ENCODE measurements at regions not wholly inside any gene's neighbourhood (a gene's known extent, or its start where the extent isn't known, plus 50 kb on each side); places are given as distances from the start of the nearest gene placed in this dataset.
A peak's percentile ranks its signal among the peaks of the same experiment; 100 is the strongest.

DNA sequence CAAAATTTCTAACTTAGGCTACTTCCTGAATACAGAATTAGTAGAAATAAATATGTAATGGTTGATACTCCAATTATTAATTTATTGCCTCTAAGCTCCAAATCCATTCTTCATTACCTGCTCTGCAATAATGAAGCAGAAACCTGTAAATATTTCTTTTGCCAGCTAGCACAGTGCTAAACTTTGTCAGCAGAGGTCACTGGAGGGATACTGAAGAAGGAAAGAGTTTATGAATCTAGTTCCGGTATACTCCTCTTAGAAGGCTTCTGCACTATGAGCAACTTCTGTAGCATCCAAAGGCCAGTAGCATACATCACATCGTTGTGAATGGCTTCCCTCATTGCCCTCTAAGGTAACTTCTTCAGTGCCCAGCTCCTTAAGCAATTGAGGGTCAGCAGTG lies 81.0 kb upstream of the LHX8 start:
- Histone ChIP-seq H3K4me1 (replicated peaks in 1 of 2) (no peaks in the 10 kb centered on the region), H3K27ac (no peak overlapping the region), H3K4me3 (no peak overlapping the region)
- peak in 3 of 8 experiments; percentile 19 to 54 (median 36) for ATAC-seq (replicated peaks in 6 of 8)
- in situ Hi-C loops (cut with MboI; ENCODE audit: low pct_unique_long_range_greater_than_20kb in 2 of 9, low sequenced_read_pairs in 9 of 9, unreplicated experiment in 9 of 9) = no loop called here
- WGBS, 10 experiments = 28 to 100% (median 50%) methylated on average over 1 to 2 of the region's 2 CpGs; no CpG with 5 or more reads in 3 of the 10 experiments

DNA sequence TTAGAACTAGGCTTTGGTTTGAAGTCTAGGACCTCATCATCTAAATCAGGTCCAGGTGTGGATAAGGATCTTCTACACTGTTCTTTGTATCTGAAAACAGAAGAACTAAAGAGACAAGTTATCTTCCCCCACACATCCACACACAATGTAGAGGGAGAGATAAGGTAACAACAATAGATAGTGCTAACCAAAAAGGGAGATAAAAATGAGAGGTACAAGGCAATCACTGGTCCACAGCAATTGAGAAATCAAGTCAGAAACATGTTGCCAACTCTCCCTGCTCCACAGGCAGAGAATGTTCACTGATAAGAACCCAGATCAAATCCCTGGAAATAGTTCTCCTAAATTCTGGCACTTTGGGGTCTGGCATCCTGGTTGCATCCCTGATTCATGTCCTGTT lies 75.8 kb upstream of the LHX8 start:
- Histone ChIP-seq H3K27ac (no peak overlapping the region), H3K4me3 (no peak overlapping the region), H3K4me1 (replicated peaks in 1 of 2) (no peaks in the 10 kb centered on the region)
- in situ Hi-C loops (cut with MboI; ENCODE audit: low pct_unique_long_range_greater_than_20kb in 2 of 9, low sequenced_read_pairs in 9 of 9, unreplicated experiment in 9 of 9) = no loop called here
- ATAC-seq (replicated peaks in 6 of 8) = no peak

DNA sequence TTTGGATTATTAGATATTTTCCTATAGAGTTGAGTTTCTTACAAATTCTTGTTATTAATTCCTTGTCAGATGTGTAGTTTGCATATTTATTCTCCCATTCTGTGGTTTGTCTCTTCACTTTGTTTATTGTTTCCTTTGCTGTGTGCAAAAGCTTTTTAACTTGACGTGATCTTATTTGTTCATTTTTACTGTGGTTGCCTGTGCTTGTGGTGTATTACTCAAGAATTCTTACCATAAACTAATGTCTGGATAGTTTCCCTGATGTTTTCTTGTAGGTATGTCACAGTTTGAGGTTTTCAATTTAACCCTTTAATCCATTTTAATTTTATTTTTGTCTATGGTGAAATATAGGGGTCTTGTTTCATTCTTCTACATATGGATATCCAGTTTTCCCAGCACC lies 72.1 kb upstream of the LHX8 start:
- ATAC-seq (replicated peaks in 6 of 8) = no peak
- in situ Hi-C loops (cut with MboI; ENCODE audit: low pct_unique_long_range_greater_than_20kb in 2 of 9, low sequenced_read_pairs in 9 of 9, unreplicated experiment in 9 of 9) = no loop called here
- no peak overlapping the region for H3K27ac ChIP-seq
- no peaks in the 10 kb centered on the region for H3K4me1 ChIP-seq (replicated peaks in 1 of 2)
- 0 to 100% (median 80%) methylated on average over 1 of the region's 1 CpG; no CpG with 5 or more reads in 1 of the 10 experiments for WGBS, 10 experiments
- H3K4me3 ChIP-seq = no peak overlapping the region

DNA sequence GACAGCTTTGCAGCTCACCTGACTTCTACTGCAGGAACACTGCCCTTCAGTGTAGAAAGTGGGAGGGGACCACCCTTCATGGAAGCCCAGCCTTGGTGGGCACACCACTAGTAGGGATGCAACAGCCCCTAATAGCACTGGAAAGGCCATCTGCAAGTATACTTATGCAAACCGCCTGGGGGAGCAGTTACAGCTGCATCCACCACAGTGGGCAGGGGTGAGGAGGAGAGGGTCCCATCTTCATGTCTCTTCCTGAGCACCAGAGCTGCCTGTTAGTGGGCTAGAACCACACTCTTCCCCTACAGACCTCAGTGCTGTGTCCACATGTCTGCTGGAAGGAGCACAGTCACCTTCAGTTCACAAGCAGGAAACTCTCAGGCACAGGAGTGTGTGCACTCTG lies 66.2 kb upstream of the LHX8 start:
- Histone ChIP-seq H3K4me1 (replicated peaks in 1 of 2) (no peaks in the 10 kb centered on the region), H3K27ac (no peak overlapping the region), H3K4me3 (no peak overlapping the region)
- 78 to 80% methylated on average over 1 of the region's 1 CpG; no CpG with 5 or more reads in 8 of the 10 experiments for WGBS, 10 experiments
- in situ Hi-C loops (cut with MboI; ENCODE audit: low pct_unique_long_range_greater_than_20kb in 2 of 9, low sequenced_read_pairs in 9 of 9, unreplicated experiment in 9 of 9) = no loop called here
- no peak for ATAC-seq (replicated peaks in 6 of 8)

DNA sequence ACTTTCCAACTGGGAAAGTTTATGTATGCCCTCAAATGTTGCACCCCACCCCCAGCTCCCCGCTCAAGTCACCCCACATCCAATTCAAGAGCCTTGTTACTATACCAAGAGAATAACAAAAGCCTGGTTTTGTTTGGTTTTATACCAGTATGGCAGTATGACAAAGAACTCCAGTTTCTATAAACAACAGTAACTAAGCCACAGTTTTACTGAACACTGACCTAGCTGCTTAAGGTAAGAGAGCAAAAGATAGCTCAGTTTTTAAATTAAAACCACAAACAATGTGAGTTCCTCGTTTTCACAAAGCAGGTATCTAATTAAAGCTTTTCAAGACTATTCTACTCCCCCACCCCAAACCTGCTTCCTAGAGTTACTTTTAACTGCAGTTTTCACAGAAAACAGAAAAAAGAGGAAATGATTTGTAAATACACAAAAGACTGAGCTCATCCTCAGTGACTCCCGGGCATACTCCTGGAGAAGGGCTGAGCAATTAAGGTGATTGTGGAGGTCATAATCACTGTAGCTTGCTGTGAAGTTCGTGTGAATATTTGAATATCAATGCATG lies 59.3 kb upstream of the LHX8 start:
- in situ Hi-C loops (cut with MboI; ENCODE audit: low pct_unique_long_range_greater_than_20kb in 2 of 9, low sequenced_read_pairs in 9 of 9, unreplicated experiment in 9 of 9) = no loop called here
- no peak overlapping the region for H3K27ac ChIP-seq
- ATAC-seq (replicated peaks in 6 of 8) = peak in 5 of 8 experiments; percentile 54 to 71 (median 59)
- H3K4me1 ChIP-seq (replicated peaks in 1 of 2) = peaks cover 17 to 20% of the 10 kb centered on the region in 2 donors
- 0 to 33% (median 7%) methylated on average over 1 to 4 of the region's 4 CpGs for WGBS, 10 experiments
- H3K4me3 ChIP-seq = no peak overlapping the region

DNA sequence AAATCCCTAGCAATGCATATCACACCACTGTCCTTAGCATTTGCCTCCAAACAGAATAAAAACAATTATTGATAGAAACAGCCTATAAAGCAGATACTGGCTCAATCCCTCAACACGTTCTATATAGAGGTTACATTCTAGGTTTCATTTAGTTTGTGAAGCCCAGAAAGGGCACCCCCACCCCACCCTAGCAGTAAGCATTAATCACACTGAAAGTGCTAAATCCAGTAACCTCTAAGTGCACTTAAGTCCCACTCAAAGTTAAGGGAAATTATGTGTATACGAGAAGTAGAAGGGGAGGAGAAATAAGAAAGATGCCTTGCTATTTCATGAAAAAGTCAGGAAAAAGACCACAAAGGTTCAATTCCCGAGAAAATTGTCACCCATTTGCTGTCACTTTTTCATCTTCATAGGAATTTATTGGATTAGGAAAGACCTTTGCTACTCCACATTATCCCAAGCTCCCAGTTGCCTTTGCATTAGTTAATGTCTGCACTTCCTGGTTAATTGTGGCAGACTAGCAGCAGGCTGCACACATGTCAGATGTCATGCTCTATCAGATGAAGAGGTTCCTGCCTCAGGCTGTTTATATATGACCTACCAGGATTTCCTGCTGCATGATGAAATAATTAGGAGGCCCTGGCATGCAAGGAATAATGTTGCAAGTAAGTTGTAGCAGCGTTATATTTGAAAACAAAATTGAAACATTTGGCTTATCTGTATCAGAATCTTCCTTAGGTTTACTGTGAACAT lies 54.5 kb upstream of the LHX8 start:
- WGBS, 10 experiments = 0 to 71% (median 40%) methylated on average over 1 to 4 of the region's 4 CpGs
- Histone ChIP-seq H3K4me3 (no peak overlapping the region), H3K4me1 (replicated peaks in 1 of 2) (peaks cover 18 to 38% of the 10 kb centered on the region in 2 donors), H3K27ac (no peak overlapping the region)
- ATAC-seq (replicated peaks in 6 of 8) = peak in 6 of 8 experiments; percentile 20 to 95 (median 89)
- in situ Hi-C loops (cut with MboI; ENCODE audit: low pct_unique_long_range_greater_than_20kb in 2 of 9, low sequenced_read_pairs in 9 of 9, unreplicated experiment in 9 of 9) = no loop called here

DNA sequence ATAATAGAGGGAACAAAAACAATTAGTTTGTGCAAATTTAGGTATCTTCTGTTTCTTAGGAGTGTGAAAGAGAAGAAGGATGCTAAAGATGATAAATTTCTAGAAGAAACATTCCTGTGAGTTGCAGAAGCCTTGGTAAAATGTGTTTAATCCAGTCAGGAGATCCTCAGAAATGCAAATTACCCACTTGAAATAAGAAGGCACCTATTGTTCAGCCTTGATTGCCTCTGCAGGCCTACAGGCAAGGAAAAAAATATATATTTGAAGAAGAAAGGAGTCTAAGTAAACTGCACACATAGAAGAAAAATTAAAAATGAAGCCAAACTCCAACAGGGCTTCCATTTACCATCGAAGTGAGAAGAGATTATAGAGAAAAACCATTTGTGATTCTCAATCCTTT lies 51.0 kb upstream of the LHX8 start:
- ATAC-seq (replicated peaks in 6 of 8) = no peak
- Histone ChIP-seq H3K27ac (no peak overlapping the region), H3K4me1 (replicated peaks in 1 of 2) (peaks cover 11 to 30% of the 10 kb centered on the region in 2 donors), H3K4me3 (no peak overlapping the region)
- WGBS, 10 experiments = 0 to 17% (median 0%) methylated on average over 1 of the region's 1 CpG; no CpG with 5 or more reads in 2 of the 10 experiments
- in situ Hi-C loops (cut with MboI; ENCODE audit: low pct_unique_long_range_greater_than_20kb in 2 of 9, low sequenced_read_pairs in 9 of 9, unreplicated experiment in 9 of 9) = no loop called here

DNA sequence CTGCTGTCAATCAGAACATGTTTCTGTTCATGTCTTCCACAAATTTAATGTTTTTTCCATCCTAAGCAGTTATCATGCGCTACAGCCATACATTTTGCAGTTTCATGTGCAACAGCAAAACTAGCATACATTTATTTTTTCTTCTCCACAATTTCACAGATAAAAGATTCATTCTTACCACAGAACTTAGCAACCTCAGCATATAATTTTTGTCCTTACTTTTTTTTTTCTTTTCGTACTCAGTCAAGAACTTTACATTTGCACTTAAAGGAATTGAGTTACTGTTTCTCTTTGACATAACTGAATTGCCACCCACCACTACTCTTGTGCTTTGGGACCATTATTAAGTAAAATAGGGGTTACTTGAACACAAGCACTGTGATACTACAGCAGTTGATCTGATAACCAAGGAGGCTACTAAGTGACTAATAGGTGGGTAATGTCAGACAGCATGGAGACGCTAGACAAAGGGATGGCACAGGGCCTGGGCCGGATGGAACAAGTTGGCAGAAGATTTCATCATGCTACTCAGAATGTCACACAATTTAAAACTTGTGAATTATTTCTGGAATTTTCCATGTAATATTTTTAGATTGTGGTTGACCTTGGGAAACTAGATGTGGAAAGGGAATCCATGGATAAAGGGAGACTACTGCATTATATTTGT lies 50.2 kb upstream of the LHX8 start:
- H3K27ac ChIP-seq = no peak overlapping the region

More for the DNA sequence above, 50.2 kb upstream of the LHX8 start:
- ATAC-seq (replicated peaks in 6 of 8) = peak in 5 of 8 experiments; percentile 33 to 63 (median 44)
- in situ Hi-C loops (cut with MboI; ENCODE audit: low pct_unique_long_range_greater_than_20kb in 2 of 9, low sequenced_read_pairs in 9 of 9, unreplicated experiment in 9 of 9) = no loop called here
- WGBS, 10 experiments = 16 to 90% (median 56%) methylated on average over 2 to 4 of the region's 4 CpGs; no CpG with 5 or more reads in 1 of the 10 experiments
- no peak overlapping the region for H3K4me3 ChIP-seq
- H3K4me1 ChIP-seq (replicated peaks in 1 of 2) = peaks cover 11 to 30% of the 10 kb centered on the region in 2 donors

All from motor neuron (in vitro differentiated cells).